ENCODE measurements at regions not wholly inside any gene's neighbourhood (a gene's known extent, or its start where the extent isn't known, plus 50 kb on each side); places are given as distances from the start of the nearest gene placed in this dataset.

- no peak overlapping the region for H3K27ac Mint-ChIP-seq (ENCODE audit: unreplicated experiment)
Observed at GRCh38 chr2:133839677-133840076, 271.4 kb upstream of the NCKAP5 start.

GRCh38 chr2:133840761-133841160 lies 272.5 kb upstream of the NCKAP5 start:
- TF ChIP-seq CTCF (IDR thresholded peaks at IDR 0.05): no peak
- Mint-ChIP-seq H3K27me3 (ENCODE audit: unreplicated experiment) (no peaks in the 10 kb centered on the region), H3K36me3 (ENCODE audit: unreplicated experiment) (no peaks in the 10 kb centered on the region), H3K4me1 (ENCODE audit: unreplicated experiment) (peaks cover 35% of the 10 kb centered on the region), H3K27ac (ENCODE audit: unreplicated experiment) (no peak overlapping the region), H3K4me3 (ENCODE audit: unreplicated experiment) (no peak overlapping the region), H3K9me3 (ENCODE audit: unreplicated experiment) (no peaks in the 10 kb centered on the region)
- DNase-seq (ENCODE audit: extremely low spot score, unreplicated experiment): peak; percentile 38

More at GRCh38 chr2:133839677-133840076, 271.4 kb upstream of the NCKAP5 start:
- no peak overlapping the region for H3K4me3 Mint-ChIP-seq (ENCODE audit: unreplicated experiment)
- no peaks in the 10 kb centered on the region for H3K9me3 Mint-ChIP-seq (ENCODE audit: unreplicated experiment)
- TF ChIP-seq CTCF (IDR thresholded peaks at IDR 0.05): no peak
- H3K27me3 Mint-ChIP-seq (ENCODE audit: unreplicated experiment): no peaks in the 10 kb centered on the region
- H3K36me3 Mint-ChIP-seq (ENCODE audit: unreplicated experiment): no peaks in the 10 kb centered on the region
- DNase-seq (ENCODE audit: extremely low spot score, unreplicated experiment): no peak
- peaks cover 35% of the 10 kb centered on the region for H3K4me1 Mint-ChIP-seq (ENCODE audit: unreplicated experiment)

GRCh38 chr2:133841900-133842299 lies 273.6 kb upstream of the NCKAP5 start:
- H3K9me3 Mint-ChIP-seq (ENCODE audit: unreplicated experiment): no peaks in the 10 kb centered on the region
- no peak for TF ChIP-seq CTCF (IDR thresholded peaks at IDR 0.05)

GRCh38 chr2:133842446-133842845 lies 274.2 kb upstream of the NCKAP5 start:
- Mint-ChIP-seq H3K4me3 (ENCODE audit: unreplicated experiment) (no peak overlapping the region), H3K4me1 (ENCODE audit: unreplicated experiment) (peaks cover 35% of the 10 kb centered on the region), H3K27ac (ENCODE audit: unreplicated experiment) (peak overlapping the region; percentile 67), H3K9me3 (ENCODE audit: unreplicated experiment) (no peaks in the 10 kb centered on the region), H3K36me3 (ENCODE audit: unreplicated experiment) (no peaks in the 10 kb centered on the region), H3K27me3 (ENCODE audit: unreplicated experiment) (peaks cover 7% of the 10 kb centered on the region)
- DNase-seq (ENCODE audit: extremely low spot score, unreplicated experiment): no peak
- no peak for TF ChIP-seq CTCF (IDR thresholded peaks at IDR 0.05)

More at GRCh38 chr2:133841900-133842299, 273.6 kb upstream of the NCKAP5 start:
- H3K4me3 Mint-ChIP-seq (ENCODE audit: unreplicated experiment): no peak overlapping the region
- peak overlapping the region; percentile 67 for H3K27ac Mint-ChIP-seq (ENCODE audit: unreplicated experiment)
- H3K27me3 Mint-ChIP-seq (ENCODE audit: unreplicated experiment): peaks cover 4% of the 10 kb centered on the region
- H3K36me3 Mint-ChIP-seq (ENCODE audit: unreplicated experiment): no peaks in the 10 kb centered on the region
- H3K4me1 Mint-ChIP-seq (ENCODE audit: unreplicated experiment): peaks cover 35% of the 10 kb centered on the region
- DNase-seq (ENCODE audit: extremely low spot score, unreplicated experiment): peak; percentile 57

- peaks cover 33% of the 10 kb centered on the region for H3K4me1 Mint-ChIP-seq (ENCODE audit: unreplicated experiment)
- H3K9me3 Mint-ChIP-seq (ENCODE audit: unreplicated experiment): no peaks in the 10 kb centered on the region
- no peak for DNase-seq (ENCODE audit: extremely low spot score, unreplicated experiment)
- H3K27ac Mint-ChIP-seq (ENCODE audit: unreplicated experiment): no peak overlapping the region
- no peak overlapping the region for H3K4me3 Mint-ChIP-seq (ENCODE audit: unreplicated experiment)
- H3K36me3 Mint-ChIP-seq (ENCODE audit: unreplicated experiment): no peaks in the 10 kb centered on the region
- TF ChIP-seq CTCF (IDR thresholded peaks at IDR 0.05): no peak
- H3K27me3 Mint-ChIP-seq (ENCODE audit: unreplicated experiment): peaks cover 11% of the 10 kb centered on the region
Observed at GRCh38 chr2:133843091-133843490, 274.8 kb upstream of the NCKAP5 start.

Measured in osteocyte (in vitro differentiated cells).